PFSK-1 (cell line): ENCODE measurements at regions not wholly inside any gene's neighbourhood (a gene's known extent, or its start where the extent isn't known, plus 50 kb on each side); places are given as distances from the start of the nearest gene placed in this dataset.

ENCODE experiments used
- FOXP2 ChIP-seq: optimal IDR thresholded peaks from 2 replicates; pipeline ENCODE3; 2011; ENCODE audit warnings: borderline replicate concordance, control low read depth, inconsistent platforms; ENCODE audit not compliant: insufficient read depth; ENCODE audit errors: extremely low read length, extremely low read depth
- POLR2AphosphoS5 ChIP-seq: IDR thresholded peaks from 2 replicates; pipeline ENCODE4 v1.6.1; 2012; ENCODE audit warnings: low read depth, mild to moderate bottlenecking, control low read depth, low read length, moderate library complexity
- SIN3A ChIP-seq: IDR thresholded peaks from 2 replicates; pipeline ENCODE4 v1.6.1; 2012; ENCODE audit warnings: mild to moderate bottlenecking, low read length, moderate library complexity, borderline replicate concordance; ENCODE audit not compliant: insufficient read depth
- TAF1 ChIP-seq: IDR thresholded peaks from 2 replicates; pipeline ENCODE4 v1.6.1; 2012; ENCODE audit warnings: low read length, control low read depth, borderline replicate concordance; ENCODE audit not compliant: insufficient read depth
- TF ChIP-seq, protein P1 (sequence below), 2 experiments: IDR thresholded peaks; 2 replicates each; pipeline versions ENCODE4 v1.6.1 to v1.8.0; 2011 to 2012; ENCODE audit warnings: low read depth in 2 of 2, low read length in 2 of 2, control low read depth in 1 of 2, inconsistent platforms in 1 of 2, mild to moderate bottlenecking in 1 of 2, moderate library complexity in 1 of 2; ENCODE audit not compliant: insufficient read depth in 1 of 2

DNA sequence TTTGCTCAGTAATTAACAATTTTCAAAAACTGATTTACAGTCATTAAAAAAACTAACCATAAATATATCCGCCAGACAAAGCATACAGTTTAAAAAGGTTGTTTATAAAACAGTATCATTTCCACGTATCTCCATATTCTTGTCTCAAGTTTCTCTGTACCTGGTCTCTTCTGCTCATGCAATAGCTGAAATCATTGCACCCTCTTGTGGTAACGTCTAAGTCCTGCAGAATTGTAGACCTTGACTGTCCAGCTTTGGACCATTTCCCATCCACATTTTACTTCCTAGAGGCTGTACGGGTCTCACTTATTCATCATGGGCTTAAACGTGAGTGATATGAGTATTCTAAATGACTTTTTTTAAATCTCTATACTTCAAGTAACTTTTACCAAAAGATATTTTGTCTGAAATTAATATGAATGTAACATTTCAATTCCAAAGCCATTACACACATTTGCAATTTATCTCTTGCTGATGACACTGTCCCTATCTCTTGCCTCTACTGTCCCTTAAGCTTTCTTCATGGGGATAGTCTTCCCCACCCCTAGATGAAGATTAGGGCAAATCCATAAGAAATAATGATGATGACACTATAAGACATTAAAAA lies 118.5 kb downstream of the BTC start:
- TF ChIP-seq FOXP2 = no peak
- TF ChIP-seq, protein P1, sequence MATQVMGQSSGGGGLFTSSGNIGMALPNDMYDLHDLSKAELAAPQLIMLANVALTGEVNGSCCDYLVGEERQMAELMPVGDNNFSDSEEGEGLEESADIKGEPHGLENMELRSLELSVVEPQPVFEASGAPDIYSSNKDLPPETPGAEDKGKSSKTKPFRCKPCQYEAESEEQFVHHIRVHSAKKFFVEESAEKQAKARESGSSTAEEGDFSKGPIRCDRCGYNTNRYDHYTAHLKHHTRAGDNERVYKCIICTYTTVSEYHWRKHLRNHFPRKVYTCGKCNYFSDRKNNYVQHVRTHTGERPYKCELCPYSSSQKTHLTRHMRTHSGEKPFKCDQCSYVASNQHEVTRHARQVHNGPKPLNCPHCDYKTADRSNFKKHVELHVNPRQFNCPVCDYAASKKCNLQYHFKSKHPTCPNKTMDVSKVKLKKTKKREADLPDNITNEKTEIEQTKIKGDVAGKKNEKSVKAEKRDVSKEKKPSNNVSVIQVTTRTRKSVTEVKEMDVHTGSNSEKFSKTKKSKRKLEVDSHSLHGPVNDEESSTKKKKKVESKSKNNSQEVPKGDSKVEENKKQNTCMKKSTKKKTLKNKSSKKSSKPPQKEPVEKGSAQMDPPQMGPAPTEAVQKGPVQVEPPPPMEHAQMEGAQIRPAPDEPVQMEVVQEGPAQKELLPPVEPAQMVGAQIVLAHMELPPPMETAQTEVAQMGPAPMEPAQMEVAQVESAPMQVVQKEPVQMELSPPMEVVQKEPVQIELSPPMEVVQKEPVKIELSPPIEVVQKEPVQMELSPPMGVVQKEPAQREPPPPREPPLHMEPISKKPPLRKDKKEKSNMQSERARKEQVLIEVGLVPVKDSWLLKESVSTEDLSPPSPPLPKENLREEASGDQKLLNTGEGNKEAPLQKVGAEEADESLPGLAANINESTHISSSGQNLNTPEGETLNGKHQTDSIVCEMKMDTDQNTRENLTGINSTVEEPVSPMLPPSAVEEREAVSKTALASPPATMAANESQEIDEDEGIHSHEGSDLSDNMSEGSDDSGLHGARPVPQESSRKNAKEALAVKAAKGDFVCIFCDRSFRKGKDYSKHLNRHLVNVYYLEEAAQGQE (IDR thresholded peaks at IDR 0.05; ENCODE audit: insufficient read depth in 1 of 2, low read depth in 2 of 2, low read length in 2 of 2) = peak in 1 of 2 experiments; percentile 64; a peak in 1 of 4 replicates
- TF ChIP-seq POLR2AphosphoS5 = no peak
- TF ChIP-seq TAF1 = no peak
- TF ChIP-seq SIN3A = no peak

DNA sequence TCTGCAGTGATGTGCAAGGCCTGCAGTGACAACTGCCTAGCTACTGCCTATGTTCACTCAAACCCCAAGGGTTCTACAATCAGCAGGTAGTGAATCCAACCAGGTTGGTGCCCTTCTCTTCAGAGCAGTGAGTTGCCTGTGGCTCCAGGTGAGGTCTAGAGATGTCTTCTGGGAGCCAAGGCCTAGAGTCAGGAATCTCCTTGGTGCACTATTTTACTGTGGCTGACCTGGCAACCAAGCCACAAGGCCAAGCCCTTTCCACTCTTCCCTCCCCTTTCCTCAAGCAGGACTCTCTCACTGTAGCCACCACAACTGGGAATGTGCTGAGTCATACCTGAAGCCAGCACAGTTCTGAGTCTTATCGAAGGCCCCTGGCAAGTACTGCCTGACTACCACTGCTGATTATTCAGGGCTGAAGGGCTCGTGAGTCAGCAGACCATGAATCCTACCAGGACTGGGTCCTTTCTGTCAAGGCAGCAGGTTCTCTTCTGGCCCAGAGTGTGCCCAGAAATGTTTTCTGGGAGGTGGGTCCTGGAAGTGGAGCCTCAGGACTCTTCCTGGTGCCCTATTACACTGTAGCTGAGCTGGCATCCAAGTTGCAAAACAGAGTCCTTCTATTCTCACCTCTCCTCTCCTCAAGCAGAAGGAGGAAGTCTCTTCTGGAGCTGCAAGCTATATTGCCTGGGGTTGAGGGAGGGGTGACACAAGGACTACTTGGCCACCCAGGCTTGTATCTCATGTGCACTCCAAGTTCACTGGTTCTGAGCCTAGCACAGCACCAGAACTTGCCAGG lies 111.6 kb downstream of the BTC start:
- TF ChIP-seq POLR2AphosphoS5 (no peak), FOXP2 (no peak), SIN3A (no peak), TAF1 (no peak)
- TF ChIP-seq, protein P1 (IDR thresholded peaks at IDR 0.05; ENCODE audit: insufficient read depth in 1 of 2, low read depth in 2 of 2, low read length in 2 of 2) = no peak

DNA sequence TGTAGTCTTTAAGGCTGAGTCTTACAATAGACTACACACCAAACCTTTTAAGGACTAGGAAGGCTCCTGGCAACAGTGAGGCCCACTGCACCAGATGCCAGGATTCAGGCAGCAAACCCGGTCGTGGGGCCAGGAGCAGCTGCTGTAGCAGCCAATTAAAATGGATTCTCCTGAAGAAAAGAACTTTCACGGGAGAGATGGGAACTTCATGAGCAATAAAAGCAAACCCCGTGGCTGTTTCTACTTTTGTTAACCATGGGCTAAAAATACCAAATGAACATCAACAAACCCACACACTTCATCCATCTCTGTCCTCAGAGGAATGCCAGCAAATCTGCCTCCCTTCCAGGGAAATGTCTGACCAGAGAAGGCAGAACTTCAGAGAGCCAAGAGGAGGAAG lies 101.4 kb downstream of the BTC start:
- TF ChIP-seq POLR2AphosphoS5 = no peak
- TF ChIP-seq FOXP2 = no peak
- no peak for TF ChIP-seq TAF1
- TF ChIP-seq SIN3A = no peak
- TF ChIP-seq, protein P1 (IDR thresholded peaks at IDR 0.05; ENCODE audit: insufficient read depth in 1 of 2, low read depth in 2 of 2, low read length in 2 of 2) = no peak
